ENCODE measurements at regions not wholly inside any gene's neighbourhood (a gene's known extent, or its start where the extent isn't known, plus 50 kb on each side); places are given as distances from the start of the nearest gene placed in this dataset.

DNA sequence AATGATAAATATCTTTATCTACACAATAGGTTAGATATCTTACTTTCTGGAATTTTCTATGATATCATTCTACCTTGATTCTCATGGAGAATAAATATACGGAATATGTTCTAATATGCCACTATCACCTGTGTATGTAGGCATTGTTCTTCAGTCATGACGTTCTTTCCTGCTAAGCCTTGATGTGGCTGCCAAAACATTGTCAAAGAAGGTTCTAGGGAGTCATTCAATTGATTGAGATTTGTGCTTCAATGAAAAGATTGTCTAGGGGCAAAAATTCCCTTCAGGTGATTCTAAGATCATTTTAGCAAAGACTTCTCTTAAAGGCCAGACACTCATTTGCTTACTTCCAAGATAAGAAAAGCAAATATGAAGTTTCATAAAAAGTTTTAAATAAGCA lies 118.1 kb downstream of the MAT2B start:
- DNase-seq, result no peak

DNA sequence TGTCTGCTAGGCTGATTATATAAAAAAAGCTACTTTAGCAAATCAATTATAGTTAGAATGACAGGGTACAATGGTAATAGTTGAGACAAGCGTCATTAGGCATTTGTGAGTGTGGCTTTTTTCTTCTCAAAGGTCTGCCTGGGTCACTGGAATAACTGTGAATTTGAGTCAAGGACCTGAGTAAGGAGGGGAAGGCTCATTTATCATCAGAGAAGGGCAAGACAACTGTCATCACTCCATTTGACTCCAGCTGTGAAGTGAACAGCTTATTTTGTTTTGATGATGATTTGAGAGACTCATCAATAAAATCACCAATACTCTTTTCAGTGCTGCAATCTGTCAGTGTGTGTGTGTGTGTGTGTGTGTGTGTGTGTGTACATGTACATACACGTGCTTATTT lies 118.6 kb downstream of the MAT2B start:
- no peak for DNase-seq

DNA sequence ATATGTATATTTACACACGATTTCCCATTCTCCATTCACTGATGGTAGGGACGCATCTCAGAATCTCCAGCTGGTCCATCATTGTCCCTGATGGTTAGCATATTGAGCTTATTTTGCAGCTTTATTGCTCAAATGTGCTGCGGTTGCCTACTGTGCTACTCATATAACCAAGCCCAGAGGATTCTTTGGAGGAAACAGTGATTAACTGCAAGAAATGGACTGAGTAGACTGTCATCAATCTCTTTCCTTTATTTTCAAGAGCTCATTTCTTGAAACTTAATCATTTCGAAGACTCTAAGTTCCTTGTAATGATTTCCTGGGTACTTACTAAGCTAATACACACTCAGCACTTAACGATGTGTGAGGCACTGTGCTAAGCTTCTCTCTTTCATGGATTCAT lies 119.0 kb downstream of the MAT2B start:
- no peak for DNase-seq

DNA sequence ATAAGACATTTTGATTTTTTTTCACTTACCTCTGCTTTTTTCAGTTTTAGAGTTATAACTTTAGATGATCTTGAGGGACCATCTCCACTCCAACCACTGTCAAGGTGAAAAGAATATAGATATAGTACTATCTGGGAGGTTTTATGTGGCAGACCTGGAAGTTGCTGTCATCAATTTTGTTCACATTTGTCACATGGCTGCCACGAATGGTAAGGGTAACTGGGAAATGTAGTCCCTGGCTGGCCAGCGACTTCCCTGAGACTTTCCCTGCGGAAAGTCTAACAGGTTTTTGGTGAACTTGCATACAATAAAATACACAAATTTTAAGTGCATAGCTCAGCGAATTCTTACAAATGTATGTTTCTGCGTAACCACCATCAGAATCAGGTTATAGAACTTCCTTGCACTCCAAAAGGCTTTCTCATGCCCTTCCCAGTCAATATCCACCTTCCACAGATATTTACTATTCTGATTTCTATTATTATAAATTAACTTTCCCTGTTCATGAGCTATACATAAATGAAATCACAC lies 121.5 kb downstream of the MAT2B start:
- no peak for DNase-seq

DNA sequence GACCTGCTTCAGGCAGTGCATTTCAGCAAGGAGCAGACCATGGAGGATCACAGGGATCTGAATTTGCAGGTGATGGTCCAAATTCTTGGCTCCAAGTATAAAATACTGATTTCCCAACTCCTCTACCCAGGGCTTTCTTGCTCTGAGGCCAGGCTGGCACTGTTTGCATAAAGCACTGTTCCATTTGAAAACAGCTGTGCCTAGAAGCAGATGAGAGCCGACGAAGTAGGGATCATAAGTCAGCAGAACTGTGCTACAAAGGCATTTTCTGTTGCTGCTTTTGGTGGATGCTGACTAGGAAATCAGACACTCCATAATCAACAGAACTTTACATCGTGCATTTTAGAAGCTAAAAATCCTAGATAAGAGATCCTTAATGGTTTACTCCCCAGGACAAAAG lies 126.4 kb downstream of the MAT2B start:
- peak in 1 of 2 experiments; percentile 47 for DNase-seq

DNA sequence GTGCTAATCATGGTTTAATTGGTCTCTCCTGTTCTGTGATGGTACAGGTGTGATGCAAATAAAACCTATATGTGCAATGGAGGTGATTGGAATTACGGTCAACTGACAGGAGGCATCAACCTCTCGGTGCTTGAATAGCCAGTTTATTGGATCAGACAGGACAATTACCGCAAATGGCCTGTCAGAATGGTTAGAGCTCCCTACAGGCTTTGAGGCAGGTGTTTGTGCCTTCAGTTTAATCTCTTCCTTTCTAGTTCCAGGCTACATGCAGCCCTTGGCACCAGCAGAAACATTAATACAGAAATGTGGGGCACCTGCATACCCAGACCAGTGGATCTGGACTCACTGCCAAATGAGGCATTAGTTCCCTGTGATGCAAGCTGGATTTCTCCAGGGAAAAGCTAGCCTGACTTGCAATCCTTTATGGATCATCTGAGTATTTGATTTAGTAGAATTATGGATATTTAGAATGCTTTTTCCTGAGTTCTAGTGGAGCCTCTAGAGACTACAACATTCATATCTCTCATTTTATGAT lies 128.6 kb downstream of the MAT2B start:
- DNase-seq, result peak in 1 of 2 experiments; percentile 23

DNA sequence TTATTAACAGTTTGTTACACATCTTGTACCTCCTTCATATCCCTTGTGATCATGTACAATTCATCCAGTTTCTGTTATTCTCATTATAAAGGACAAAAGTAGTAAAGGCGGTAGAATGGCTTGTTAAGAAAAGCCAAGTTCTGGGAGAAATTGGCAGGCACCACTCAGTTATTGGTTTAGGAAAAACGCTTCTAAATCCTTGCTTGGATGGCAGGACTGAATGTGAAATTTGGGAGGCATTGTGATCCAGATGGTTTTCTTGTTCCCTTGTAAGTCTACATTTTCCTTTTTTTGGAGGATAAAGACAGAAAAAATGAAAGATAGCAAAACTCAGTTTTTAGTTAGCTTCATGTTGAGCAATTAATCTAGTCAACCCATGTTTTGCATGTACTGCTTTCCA lies 130.2 kb downstream of the MAT2B start:
- peak in 1 of 2 experiments; percentile 74 for DNase-seq

DNA sequence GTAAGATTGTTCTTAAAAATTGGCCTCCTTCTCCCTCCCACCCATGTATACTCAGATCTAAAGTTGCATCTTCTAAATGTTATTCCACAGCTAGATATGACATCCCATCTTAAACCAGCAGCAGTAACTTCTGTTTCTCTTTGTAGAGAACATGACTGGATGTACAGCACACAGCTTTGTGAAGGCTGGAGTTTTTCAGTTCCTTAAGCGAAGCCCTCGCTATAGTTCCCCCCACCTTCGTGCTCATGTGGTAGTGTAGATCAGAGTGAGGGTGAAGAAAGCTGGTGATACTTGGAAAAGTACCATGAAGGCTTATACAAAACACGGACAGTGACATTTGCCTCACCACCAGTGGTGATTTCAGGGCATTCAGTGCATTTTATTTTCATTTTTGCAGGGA lies 137.5 kb downstream of the MAT2B start:
- no peak for DNase-seq

DNA sequence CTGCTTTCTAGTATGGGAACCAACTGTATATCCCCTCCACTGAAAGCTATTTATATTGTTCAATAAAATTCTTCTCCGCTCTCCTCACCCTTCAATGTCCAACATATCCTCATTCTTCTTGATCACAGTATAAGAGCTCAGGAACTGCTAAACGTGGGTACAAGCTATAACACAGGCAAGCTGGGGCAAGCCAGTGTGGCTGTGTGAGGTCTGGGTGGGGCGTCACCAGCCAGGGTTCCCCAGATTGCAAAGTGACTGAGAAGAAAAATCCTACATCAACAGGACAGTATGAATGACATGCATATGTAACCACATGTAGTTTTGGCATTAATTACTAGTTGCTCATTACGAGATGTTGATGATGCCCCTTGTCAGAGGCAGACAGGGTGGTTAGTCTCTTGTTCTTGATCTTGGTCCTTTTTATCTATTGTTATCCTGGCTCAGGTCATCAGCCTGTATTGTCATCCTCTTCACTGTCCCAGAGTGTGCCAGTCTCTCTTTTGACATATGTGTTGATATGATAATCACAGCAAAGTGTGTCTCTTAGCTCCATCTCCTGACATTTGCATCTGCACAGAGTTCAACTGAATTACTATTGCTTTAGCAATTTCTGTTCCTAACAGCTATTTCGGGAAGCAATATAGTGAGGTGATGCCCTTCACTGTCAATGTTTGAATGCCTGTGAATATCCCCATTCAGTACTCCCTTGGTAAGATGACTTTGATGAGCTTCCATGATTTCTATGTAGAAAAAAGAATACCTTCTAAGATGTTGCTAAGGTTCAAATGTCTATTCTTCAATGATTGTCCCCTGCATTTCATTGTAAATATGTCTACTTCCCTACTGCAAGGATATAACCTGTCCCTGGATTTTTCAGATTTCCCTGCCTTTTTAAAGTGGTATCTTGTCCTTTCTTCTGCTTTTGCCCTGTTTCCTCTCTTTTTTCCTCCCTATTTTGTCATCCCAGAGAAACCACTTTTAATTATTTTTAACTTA lies 140.3 kb downstream of the MAT2B start:
- no peak for DNase-seq

DNA sequence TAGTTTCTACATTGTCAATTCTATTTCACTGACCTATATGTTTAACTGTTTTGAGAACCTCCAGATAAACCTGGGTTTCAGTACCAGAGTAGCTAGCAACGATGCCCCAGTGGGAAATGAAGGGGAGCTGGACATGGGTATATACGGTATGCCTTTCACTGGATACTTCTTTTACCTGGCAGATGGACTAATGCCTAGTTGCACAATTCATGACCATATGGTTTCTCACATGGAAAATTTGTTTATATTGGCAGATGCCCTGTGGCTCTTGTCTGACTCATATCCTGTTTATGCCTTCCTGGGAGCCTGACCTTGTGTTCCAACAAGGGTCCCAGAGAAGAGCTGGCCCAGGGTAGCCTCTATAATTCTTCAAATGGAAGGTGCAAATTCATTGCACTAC lies 144.1 kb downstream of the MAT2B start:
- peak; percentile 55 to 89 for DNase-seq

DNA sequence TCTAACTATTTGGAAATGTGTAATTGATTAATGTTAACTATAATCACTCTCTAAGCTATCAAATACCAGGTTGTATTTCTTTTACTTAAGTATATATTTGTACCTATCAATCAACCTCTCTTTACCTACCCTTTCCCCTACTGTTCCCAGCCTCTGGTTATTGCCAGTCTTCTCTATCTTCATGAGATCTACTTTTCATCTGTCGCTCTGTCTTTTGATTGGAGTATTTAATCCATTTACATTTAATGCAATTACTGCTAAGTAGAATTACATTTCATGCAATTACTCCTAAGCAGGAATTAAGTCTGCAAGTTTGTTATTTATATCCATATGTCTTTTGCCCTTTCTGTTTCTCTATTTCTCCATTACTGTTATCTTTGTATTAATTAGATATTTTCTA lies 148.1 kb downstream of the MAT2B start:
- DNase-seq, result no peak

DNA sequence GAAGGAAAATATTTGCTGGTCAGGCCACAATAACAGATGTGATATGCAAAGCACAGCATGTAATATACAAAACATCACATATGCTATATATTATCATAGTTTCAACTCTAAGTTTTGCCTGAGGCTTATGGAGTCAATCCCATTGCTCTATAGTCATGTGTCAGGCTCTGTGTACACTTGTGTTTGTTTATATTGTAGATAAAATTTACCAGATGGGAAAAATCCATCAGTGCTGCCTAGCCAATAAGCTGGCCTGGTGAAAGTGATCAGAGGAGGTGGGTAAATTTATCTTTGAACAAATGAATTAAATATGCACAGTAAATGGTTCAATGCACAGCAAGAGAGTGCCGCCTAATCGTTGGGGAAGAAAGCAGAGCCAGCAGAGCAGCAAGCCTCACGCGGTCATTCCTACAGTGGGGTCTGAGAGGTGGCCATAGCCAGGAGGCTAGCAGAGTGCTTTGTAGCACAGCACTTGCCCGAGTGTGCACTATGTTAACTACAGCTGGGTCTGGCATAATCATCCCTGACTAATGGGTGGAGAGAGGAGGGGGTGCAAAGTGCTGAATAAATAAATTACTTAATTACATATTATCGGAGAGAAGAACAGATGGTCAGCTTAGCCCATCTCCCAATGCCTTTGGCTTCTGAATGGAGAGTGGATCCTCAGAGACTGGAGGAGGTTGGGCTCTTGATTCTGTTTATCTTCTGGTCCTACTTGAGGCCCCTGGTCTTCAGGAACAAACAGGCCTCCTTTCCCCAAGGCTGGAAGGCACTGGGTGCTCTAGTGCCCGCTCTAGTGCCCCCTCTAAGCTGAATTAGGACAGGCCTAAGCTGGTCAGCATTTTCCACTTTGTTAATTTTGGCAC lies 153.5 kb downstream of the MAT2B start:
- DNase-seq, result peak; percentile 79 to 87

DNA sequence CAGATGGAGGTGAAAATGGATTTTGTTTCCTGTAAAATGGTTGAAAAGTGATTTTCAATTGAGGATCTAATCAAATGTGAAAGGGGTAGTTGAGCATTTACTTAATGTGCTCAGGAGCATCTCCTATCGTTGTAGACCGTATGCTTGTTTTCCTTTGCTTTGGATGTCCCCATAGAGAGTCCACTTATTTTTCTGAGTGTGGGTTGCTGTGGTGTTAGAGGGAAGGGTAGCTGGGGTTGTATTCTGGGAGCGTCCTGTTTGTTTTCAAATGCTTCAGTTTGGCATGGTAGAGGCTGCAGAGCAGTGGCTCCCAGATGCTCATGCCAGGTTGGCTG lies 154.1 kb downstream of the MAT2B start:
- peak in 1 of 2 experiments; percentile 59 for DNase-seq

DNA sequence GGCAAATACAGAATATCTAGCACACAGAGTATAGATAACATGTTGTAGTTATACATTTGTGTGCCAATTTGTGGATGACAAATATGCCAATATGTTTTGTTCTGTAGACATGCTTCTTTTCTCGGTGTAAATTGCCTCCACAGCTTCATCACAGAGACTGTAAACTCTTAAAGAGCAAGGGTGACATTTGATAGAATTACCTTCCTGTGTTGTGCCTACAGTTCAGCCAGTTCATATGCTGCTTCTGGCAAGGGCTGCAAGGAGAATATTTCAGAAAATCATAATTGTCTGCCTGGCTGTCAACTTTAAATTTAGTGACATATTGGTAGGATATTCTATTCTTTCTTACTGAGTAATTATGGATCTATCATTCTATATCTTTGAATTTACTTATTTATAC lies 155.1 kb downstream of the MAT2B start:
- peak in 1 of 2 experiments; percentile 44 for DNase-seq

DNA sequence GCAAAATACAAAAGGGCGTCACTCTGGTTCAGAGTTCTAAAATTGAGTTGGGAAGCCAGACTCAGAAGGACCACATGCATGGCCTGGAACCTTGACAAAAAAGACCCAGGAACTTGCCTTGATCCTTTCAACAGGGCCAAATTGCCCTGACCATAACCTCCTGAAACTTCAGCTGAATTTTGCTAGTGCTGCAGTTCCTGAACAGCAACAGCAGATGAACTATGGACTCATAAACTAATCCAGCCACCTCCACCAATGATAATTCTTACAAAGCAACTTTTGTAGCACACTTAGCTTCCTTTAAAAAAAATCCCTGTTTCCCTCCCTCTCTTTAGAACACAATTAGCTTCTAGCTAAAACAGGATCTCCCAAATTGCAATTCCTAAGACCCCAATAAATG lies 155.9 kb downstream of the MAT2B start:
- peak in 1 of 2 experiments; percentile 16 for DNase-seq

DNA sequence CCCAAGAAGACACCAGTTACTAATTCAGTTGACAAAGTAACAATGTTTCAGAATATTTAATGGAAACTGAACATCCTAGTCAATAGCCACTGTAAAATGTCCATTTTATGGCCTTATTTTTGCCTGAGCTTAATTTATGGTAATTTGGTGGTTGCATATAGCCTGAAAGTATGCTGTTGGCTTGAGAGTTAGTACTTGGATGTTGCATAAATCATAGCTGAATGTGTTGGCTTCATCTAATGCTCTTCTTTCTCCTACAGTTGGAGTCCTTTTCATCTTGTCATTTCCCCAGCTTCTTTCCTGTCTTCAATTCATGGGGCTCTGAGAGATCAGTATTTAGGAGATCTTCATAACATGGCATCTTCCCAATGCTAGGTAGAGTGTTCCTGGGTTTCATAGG lies 164.6 kb downstream of the MAT2B start:
- DNase-seq, result no peak

DNA sequence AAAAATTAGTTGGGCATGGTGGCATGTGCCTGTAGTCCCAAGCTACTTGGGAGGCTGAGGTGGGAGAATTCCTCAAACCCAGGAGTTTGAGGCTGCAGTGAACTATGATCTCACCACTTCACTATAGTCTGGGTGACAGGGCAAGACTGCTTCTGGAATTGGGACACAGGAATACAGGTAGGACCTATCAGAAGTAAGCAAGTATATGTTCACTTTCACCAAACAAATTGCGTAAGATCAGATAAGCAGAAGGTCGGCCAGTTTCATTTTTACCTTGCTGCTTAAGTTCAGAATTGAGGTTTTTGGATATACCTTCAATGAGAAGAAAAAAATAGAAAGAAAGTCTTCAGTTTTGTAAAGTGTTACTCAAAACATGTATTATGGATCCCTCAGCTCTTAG lies 171.7 kb downstream of the MAT2B start:
- no peak for DNase-seq

DNA sequence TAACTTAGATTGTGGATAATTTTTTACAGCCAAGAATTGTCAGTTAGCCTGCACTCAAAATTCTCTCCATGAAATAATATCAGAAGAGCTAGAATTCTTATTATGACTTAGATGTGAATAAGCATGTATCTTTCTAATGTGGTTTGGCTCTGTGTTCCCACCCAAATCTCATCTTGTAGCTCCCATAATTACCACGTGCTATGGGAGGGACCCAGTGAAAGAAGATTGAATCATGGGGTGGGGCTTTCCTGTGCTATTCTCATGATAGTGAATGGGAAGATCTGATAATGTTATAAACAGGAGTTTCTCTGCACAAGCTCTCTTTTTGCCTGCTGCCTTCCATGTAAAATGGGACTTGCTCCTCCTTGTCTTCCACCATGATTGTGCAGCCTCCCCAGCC lies 176.8 kb downstream of the MAT2B start:
- DNase-seq, result no peak

DNA sequence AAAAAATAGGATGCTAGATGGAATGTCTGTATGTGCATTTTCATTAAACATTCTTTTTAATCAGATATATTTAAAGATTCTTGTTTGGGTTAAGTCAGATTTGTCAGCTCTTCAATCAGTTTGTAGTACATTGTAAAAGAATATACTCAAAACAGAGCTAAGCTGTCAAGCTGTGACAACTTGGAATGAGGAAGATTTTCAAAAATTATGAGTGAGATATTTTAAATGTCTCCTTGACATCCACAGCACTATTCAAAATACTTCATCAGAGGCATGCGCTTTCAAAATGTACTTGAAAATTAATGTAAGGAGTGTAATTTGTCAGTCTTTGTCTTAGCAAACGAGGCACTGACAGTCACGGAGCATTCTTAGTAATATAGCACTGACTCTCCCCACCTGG lies 182.0 kb downstream of the MAT2B start:
- no peak for DNase-seq

DNA sequence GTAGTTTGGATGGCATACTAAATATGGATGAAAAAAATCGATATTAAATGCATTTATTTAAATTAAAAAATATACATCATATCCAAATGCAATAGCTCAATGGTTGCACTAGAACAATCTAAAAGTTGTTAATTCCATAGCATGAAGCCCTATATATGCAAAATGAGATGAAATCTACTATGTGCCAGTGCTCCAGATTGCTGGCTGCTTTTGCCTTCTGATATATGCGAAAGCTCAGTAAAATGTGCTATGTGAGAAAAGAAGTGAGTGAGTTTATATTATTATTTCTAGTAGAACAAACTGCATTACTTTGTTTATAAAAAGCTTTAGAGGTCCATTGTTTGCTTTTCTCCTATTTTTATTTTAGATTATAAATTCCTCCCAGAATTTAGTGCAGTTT lies 186.7 kb downstream of the MAT2B start:
- DNase-seq, result no peak

DNA sequence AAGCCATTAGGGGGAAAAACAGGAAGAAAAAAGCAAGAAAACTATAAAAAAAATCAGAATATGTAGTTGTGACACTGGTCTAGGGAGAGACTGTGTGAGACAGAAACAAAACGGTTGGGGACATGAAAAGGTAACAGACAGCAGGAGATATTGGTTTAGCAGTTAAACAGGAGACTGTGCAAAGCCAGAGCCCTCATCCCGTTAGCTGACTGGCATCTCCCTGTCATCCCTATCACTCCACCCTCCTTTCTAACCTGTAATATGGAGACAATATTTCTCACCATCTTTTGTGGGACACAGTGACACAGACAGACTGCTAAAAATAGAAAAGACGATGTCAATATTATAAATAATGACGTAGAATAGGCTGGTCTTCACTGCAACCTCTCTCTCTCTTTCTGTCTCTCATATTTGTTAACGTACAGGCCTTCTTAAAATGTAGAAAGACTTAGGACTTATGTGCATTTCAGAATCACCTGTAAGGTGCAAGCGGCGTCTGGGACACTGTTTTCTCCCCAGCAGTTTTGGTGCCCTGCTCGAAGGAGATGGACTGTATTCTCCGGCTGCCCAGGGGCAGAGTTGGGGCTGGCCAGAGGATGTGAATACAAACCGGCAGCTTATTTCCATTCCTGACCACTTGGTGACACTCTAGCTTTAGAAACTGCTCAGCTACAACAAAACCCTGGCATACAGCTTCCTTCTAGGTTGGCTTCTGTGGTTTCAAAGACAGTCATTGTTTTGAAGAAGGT lies 190.6 kb downstream of the MAT2B start:
- peak; percentile 25 to 81 for DNase-seq

DNA sequence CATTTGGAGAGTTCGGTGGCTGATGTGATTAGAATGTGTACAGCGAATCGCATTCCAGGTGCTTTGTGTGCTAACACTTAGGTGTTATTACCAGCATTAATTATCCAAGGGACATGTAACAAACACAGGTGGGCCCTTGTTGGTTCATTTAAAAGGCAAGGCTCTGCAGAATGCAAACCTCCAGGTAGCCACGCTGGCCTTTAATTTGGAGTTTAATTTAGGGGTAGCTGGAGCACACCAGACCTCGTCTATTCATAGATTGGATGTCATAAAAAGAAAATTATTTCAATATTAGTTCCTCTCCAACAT lies 191.1 kb downstream of the MAT2B start:
- DNase-seq, result no peak
